CD1c-positive myeloid dendritic cell (primary cell): ENCODE measurements at regions not wholly inside any gene's neighbourhood (a gene's known extent, or its start where the extent isn't known, plus 50 kb on each side); places are given as distances from the start of the nearest gene placed in this dataset.

Source experiments
- DNase-seq: peaks from one replicate; pipeline ENCODE4 v3.0.0-alpha.2; 2016; ENCODE audit errors: extremely low spot score

DNA sequence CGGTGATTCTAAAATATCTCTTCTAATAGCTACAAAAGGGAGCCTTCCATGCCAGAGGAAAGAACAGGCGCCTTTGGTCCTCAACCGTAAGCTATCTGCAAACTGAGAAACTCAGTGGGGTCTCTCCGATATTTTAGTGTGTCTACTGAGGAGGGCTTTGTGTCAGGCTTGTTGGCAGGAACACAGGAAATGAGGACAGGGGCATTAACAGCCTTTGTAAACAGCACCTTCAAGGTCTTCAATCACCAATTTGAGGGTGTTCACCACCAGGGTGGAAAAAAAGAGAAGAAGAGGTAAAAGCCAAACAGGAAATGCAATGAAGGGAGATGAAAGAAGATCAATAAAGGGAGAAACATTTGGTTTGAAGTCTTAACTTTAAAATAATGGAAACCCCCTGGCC lies 580.1 kb upstream of the SALL1 start:
- no peak for DNase-seq

- no peak for DNase-seq
These were observed 572.1 kb upstream of the SALL1 start for GRCh38 chr16:51723036-51723724.

- no peak for DNase-seq
These were observed 571.4 kb upstream of the SALL1 start for GRCh38 chr16:51722467-51722866.

DNA sequence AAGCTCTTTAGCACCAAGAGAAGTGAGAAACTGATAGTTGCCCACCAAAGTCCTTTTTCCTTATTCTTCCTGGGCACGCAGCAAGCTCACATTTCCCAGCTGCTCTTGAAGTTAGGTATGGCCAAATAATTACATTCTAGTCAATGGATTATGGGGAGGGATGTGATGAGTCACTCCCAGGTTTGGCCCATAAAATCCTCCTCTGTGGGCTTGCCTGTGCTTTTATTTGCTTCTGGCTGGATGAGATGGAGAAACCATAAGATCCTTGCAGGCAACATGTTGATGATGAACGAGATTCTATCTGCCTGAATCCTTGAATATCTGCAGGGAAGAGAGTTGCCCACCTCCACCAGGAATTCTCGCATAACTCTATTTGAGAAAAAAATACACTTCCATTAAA lies 568.3 kb upstream of the SALL1 start:
- DNase-seq = no peak

DNA sequence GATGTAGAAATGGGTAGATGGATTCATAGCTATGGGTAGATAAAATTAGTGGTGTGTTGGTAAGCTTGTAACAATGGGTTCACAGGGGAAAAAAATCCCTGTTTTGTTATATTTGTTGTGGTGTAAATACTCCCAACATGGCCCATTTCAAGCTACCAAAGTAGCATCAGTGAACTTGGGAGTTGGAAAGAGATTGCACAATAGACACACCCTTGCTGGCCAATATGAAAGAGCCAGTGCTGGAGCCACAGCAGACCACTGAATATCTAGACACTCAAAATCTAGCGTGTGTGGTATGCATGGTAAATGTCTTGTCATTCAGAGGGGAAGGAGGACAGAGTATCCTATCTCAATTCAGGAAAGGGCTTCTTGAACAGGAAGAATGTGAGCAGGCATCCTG lies 565.1 kb upstream of the SALL1 start:
- DNase-seq = no peak

DNA sequence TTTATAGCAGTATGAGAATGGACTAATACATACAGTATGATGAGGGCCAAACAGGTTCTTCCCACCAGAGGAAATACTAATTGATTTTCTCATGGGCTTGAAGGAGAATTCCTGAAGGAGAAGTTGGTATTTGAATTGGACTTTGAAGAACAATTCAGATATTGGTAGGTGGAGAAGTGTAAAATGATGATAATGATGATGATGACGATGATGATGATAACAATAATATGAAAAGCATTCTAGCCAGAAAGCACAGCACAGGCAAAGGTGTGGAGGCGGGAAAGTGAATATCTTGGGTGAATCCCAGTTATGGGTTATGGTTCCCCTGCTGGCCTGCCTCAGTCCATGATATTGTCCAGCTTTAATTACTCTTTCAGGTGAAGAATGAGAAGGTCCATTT lies 562.4 kb upstream of the SALL1 start:
- DNase-seq = no peak

GRCh38 chr16:51710905-51711563 lies 560.0 kb upstream of the SALL1 start:
- DNase-seq = no peak

DNA sequence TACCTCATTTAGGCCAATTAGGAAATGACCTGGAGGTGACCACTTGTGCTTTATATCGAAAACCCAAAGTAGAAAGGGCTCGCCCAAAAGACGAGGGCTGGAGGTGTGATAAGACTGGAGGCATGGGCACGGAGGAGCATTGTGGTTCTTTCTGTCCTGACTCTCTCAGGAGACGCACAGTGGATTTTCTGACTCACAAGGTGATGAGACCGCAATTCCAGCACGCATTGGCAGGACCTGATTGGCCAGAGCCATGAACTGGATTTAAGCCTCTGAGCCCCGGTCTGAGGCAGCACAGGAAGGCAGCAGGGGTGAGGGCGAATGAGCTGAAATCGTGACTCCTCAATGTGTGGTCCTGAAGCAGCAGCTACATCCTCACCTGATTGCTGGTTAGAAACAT lies 559.1 kb upstream of the SALL1 start:
- DNase-seq = no peak

GRCh38 chr16:51708861-51709260 lies 557.8 kb upstream of the SALL1 start:
- DNase-seq = no peak

DNA sequence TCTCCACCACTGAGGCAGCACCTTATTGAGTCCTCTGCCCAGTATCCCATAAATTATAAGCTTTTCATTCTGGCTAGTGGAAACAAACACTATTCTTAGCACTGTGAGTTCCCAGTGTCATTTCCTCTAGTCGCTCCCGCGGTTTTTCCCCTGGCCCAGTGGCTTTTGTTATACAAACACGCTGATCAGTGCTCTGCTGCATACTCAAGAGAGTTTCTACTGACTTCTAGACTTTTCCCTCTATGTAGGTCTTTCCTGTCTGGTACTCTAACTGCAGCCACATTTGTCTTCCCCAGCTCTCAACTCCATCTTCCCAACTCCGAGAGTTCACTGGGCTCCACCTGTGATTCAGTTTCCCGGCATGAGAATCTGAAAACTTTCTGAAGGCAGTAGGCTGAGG lies 556.6 kb upstream of the SALL1 start:
- no peak for DNase-seq

- no peak for DNase-seq
These were observed 554.1 kb upstream of the SALL1 start for GRCh38 chr16:51705142-51705541.

GRCh38 chr16:51701025-51701424 lies 550.0 kb upstream of the SALL1 start:
- no peak for DNase-seq

DNA sequence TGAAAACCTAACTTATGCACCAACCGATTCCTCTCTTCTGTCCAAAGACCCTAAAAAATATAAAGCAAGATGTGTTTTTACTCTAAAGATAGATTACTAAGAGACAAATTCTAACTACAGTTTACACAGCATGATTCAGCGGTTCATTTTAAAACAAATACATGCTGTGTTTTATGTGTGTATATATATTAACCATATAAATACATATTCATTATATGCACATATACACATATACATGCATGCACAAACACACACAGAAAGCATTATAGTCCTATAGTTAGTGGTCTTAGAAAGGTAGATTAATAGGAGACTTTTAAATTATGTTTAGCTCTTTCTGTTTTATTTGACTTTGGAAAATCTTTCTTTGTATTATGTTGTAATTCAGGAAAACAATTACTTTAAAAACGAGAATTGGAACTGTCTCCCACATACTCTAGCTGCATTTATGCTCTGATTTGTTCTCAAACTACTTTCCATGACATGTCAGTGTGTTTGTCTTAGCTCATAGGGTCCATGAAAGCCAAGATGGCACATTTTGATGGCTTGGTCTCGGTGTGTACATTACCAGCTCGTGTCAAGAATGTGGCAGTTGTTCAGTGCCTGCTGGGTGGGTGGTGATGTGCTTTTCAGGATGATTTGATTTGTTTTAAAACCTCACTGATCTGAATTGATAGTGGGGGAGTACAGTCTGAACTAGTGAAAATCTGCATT lies 548.8 kb upstream of the SALL1 start:
- no peak for DNase-seq

- no peak for DNase-seq
These were observed 547.6 kb upstream of the SALL1 start for GRCh38 chr16:51698647-51699046.

GRCh38 chr16:51697454-51697853 lies 546.4 kb upstream of the SALL1 start:
- no peak for DNase-seq

DNA sequence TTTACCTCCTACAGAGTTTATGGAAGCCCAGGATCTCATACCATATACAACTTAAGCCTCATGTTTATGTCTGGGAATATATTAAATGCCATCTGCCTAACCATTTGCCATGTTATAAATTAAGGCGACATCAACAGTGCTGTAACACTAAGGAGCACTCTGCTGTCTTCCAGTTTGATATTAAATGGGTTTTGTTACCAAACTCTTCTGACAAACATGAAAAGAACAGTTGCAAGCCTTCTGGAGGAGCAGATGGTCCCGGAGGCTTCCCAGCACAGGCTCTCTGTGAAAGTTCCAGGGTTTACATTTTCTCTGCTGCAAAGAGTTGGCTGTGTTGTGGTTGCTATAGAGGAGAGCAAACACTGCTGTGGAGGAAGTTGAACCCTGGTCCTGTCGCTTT lies 545.3 kb upstream of the SALL1 start:
- no peak for DNase-seq

- DNase-seq = no peak
These were observed 540.0 kb upstream of the SALL1 start for GRCh38 chr16:51691109-51691508.

DNA sequence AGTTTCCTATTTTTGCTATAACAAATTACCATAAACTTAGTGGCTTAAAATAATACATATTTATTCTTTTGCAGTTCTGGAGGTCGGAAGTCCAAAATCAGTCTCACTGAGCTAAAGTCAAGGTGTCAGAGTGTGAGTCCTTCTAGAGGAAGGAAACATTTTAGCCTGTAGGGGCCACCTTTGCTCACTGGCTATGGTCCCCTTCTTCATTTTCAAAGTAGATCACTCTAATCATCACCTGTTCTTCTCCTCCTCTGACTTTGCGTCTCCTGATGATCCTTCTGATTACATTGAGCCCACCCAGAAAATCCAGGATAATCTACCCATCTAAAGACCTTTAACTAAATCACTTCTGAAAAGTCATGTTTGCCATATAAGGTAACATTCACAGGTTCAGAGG lies 534.4 kb upstream of the SALL1 start:
- no peak for DNase-seq

DNA sequence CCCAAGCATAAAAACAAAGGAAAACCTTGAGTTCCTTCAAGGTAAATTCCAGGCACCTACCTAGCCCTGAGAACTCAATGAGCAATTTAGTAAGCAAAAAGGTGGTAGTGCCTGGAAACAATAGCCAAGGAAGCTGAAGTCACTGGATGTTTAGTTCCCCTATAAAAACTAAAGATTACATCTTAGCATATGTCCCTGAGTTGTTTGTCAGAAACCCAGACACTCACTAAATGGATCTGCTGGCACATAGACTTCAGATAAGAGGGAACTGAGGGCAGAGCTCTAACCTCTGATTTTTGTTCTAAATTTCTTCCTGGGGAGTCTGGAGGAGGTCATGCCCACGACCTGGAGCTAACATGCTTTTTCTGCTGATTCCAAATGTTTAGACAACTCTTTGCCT lies 532.8 kb upstream of the SALL1 start:
- no peak for DNase-seq

DNA sequence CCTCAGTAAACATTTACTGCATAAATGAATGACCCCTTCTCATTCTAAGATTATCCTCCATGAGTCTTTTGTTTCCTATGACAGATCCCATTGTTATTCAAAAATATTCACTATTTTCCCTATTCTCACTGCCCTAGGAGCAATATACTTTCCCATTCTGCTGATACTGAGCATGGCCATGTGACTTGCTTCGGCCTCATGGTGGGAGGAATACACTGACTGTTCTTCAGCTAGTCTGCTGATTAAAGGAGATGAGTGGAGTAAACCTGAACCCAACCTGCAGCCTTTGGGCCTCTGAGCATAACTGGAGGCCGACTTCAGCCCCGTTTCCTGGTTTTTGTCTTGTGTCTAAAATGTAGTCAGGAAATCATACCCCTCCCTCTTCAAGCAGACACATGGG lies 531.8 kb upstream of the SALL1 start:
- no peak for DNase-seq

DNA sequence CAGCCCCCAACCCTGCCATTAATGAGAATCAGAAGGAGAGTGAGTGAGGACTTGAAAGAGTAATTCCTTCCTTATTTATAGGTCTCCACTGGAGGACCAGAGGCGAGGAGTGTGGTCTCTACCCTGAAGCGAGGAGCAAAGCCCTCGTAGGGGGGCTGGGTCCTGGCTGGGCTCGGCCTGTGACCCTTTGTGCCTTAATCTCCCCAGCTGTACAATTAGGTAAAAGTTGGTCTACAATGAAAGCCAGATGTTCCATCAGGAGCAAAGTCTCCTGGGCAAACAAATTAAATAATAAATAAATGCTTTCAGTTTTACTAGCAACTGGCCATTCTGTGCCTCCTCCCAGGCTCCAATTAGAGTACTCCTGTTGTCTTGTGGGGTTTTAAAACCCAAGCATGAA lies 523.5 kb upstream of the SALL1 start:
- no peak for DNase-seq

DNA sequence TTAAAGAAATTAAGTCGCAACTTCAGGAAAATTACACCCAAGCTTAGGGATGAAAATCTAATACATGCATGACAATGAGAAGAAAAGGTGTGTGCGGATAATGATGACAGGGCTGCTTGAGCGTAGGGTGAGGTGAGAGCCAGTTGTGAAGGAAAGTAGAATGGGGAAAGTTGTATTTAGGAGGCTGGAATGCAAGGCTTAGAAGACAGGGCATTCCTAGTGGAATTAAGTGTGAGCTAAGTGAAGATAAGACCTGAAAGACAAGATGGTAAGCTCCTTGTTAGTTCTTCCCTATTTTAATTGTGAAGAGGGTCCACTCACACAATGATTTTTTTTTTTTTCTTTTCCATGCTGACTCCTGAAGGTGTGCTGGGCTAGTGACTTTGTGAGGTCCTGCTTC lies 519.5 kb upstream of the SALL1 start:
- DNase-seq = no peak

- no peak for DNase-seq
These were observed 515.8 kb upstream of the SALL1 start for GRCh38 chr16:51666821-51667220.
